ENCODE measurements at regions not wholly inside any gene's neighbourhood (a gene's known extent, or its start where the extent isn't known, plus 50 kb on each side); places are given as distances from the start of the nearest gene placed in this dataset.

DNA sequence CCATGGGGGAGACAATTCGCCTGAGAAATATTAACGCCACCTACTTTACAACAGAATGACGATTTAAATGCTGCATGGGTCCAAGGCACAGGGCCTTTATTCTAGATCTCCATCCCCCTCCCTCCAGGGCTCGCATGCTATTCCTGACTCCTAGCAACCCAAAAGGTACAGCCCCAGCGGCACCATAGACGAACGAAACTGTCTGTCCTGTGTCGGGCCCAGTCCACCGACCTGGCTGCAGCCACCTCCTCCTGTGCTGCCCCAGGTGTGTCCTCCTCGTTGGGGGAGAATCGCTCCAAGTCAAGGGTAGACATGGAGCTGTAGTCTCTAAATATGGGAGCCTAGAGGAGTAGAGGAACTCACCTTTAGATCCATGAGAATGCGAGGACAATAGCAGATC, 196.5 kb downstream of the TOMM20 start:
- TF ChIP-seq, protein P1, sequence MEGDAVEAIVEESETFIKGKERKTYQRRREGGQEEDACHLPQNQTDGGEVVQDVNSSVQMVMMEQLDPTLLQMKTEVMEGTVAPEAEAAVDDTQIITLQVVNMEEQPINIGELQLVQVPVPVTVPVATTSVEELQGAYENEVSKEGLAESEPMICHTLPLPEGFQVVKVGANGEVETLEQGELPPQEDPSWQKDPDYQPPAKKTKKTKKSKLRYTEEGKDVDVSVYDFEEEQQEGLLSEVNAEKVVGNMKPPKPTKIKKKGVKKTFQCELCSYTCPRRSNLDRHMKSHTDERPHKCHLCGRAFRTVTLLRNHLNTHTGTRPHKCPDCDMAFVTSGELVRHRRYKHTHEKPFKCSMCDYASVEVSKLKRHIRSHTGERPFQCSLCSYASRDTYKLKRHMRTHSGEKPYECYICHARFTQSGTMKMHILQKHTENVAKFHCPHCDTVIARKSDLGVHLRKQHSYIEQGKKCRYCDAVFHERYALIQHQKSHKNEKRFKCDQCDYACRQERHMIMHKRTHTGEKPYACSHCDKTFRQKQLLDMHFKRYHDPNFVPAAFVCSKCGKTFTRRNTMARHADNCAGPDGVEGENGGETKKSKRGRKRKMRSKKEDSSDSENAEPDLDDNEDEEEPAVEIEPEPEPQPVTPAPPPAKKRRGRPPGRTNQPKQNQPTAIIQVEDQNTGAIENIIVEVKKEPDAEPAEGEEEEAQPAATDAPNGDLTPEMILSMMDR (IDR thresholded peaks at IDR 0.05) = no peak
- ATAC-seq (no peak), DNase-seq (no peak)
- Histone ChIP-seq H3K4me3 (no peak overlapping the region), H3K4me1 (peaks cover 20% of the 10 kb centered on the region), H3K9me3 (no peaks in the 10 kb centered on the region), H3K36me3 (no peaks in the 10 kb centered on the region), H3K27me3 (no peaks in the 10 kb centered on the region), H3K27ac (no peak overlapping the region)
- intact Hi-C loops (cut with DNase I) = no loop called here

DNA sequence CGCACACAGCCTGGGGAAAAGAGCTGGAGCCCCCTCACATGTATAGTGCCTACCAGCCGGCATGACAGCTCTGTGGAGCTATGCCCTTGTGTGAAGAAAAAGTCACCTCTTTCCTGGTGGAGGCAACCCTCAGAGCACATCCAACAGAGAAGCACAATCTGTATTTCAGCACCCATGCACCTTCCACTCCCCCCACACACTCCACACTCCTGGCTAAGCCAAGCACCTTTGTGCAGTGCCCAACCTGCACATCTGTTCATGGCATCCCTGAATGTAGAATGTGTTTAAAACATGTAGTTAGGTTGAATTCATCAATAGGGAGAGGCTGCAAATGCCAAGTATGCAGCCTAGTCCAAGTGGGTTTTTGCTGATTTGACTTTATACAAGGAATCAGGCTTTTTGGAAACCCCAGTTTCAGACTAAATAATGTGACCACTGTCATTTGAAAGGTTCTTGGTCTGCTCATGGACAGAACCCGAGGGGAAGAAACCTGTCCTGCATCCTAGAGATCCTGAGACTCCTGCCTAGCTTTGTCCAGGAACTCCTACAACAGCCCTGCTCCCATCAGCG, 197.1 kb downstream of the TOMM20 start:
- H3K27me3 ChIP-seq = no peaks in the 10 kb centered on the region

DNA sequence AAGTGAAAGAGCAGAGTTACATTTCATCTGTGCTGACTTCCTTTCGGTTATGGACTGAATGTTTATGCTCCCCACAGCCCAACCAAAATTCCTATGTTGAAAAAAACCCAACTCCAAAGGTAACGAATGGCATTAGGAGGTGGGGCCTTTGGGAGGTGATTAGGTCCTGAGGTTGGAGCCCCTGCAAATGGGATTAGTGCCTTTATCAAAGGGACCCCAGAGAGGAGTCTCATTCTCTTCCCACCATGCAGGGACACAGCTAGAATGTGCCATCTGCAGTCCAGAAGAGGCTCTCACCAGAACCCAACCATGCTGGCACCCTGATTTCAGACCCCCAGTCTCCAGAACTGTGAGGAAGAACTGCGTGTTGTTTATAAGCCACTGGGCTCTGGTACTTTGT, 199.3 kb downstream of the TOMM20 start:
- Histone ChIP-seq H3K36me3 (no peaks in the 10 kb centered on the region), H3K27ac (no peak overlapping the region), H3K9me3 (no peaks in the 10 kb centered on the region), H3K4me1 (peaks cover 37% of the 10 kb centered on the region), H3K27me3 (no peaks in the 10 kb centered on the region), H3K4me3 (no peak overlapping the region)
- TF ChIP-seq, protein P1 (IDR thresholded peaks at IDR 0.05) = no peak
- ATAC-seq (no peak), DNase-seq (no peak)
- intact Hi-C loops (cut with DNase I) = no loop called here

More for the DNA sequence above, 197.1 kb downstream of the TOMM20 start:
- no peak overlapping the region for H3K27ac ChIP-seq
- no peak overlapping the region for H3K4me3 ChIP-seq
- intact Hi-C loops (cut with DNase I) = no loop called here
- DNase-seq (no peak), ATAC-seq (no peak)
- H3K36me3 ChIP-seq = no peaks in the 10 kb centered on the region
- TF ChIP-seq, protein P1 (IDR thresholded peaks at IDR 0.05) = no peak
- peaks cover 26% of the 10 kb centered on the region for H3K4me1 ChIP-seq
- no peaks in the 10 kb centered on the region for H3K9me3 ChIP-seq

DNA sequence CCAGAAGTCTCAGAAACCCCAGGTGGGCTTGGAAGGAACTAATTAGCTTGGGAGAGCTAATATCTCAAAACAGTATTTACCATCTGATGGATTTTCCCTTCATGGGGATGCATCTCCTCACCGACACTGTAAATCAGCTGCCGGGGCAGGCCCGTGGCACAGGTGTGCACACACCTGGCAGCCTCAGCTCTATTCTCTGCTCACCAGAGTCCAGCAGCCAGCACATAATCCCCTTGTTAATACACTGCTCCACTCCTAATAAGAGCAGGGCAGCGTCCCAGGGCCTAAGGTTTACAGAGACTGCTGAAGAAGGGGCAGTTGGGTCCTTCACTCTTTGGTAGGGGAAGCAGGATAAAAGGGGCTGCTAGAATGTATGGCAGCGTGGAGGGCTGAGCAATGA, 200.0 kb downstream of the TOMM20 start:
- no peak overlapping the region for H3K27ac ChIP-seq
- ATAC-seq (no peak), DNase-seq (no peak)
- intact Hi-C loops (cut with DNase I) = no loop called here
- no peaks in the 10 kb centered on the region for H3K9me3 ChIP-seq
- TF ChIP-seq, protein P1 (IDR thresholded peaks at IDR 0.05) = no peak
- H3K27me3 ChIP-seq = no peaks in the 10 kb centered on the region
- no peak overlapping the region for H3K4me3 ChIP-seq
- no peaks in the 10 kb centered on the region for H3K36me3 ChIP-seq
- H3K4me1 ChIP-seq = peaks cover 33% of the 10 kb centered on the region

DNA sequence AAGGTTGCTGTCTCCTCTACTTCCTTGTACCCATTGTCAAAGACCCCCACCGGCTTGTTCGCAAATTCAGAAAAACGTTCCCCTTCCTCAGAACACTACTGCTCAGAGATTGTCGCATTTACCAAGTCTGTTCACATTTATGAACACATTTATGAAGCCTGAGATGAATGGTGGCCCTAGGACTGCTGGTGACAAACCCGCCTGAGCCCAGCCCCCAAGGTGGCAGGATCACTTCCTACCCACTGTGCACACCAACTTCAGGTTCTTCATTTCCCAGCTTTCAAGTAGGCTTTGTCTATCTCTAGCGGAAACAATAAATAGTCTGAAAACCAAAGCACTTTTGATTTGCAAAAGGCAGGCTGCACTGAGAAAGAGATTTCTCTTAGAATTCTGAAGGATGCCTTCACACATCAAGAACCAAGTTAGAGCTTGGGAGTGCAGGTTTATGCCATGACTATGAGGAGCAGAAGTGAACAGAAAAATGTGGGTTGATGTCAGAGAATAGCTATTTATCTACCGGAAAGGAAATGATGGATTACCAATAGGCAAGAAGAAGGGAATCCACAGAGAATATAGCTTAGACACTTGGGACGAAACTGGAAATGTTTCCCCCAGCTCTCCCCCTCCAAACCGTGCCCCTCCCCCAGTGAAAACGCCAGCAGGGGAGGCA, 200.5 kb downstream of the TOMM20 start:
- DNase-seq = no peak
- H3K9me3 ChIP-seq = no peaks in the 10 kb centered on the region
- TF ChIP-seq, protein P1 (IDR thresholded peaks at IDR 0.05) = no peak
- H3K36me3 ChIP-seq = no peaks in the 10 kb centered on the region
- intact Hi-C loops (cut with DNase I) = no loop called here
- H3K4me1 ChIP-seq = peaks cover 28% of the 10 kb centered on the region
- no peak overlapping the region for H3K27ac ChIP-seq
- no peaks in the 10 kb centered on the region for H3K27me3 ChIP-seq
- no peak for ATAC-seq
- H3K4me3 ChIP-seq = no peak overlapping the region
